ENCODE measurements at regions not wholly inside any gene's neighbourhood (a gene's known extent, or its start where the extent isn't known, plus 50 kb on each side); places are given as distances from the start of the nearest gene placed in this dataset.

- TF ChIP-seq EZH2 (IDR thresholded peaks at IDR 0.05; ENCODE audit: borderline replicate concordance), result no peak
- no peak for TF ChIP-seq CTCF (IDR thresholded peaks at IDR 0.05; ENCODE audit: poor library complexity)
These were observed 1066.6 kb upstream of the SLC10A2 start for GRCh38 chr13:104132849-104133248.

Measured in hepatocyte (in vitro differentiated cells).